HEK293 (cell line): ENCODE measurements at regions not wholly inside any gene's neighbourhood (a gene's known extent, or its start where the extent isn't known, plus 50 kb on each side); places are given as distances from the start of the nearest gene placed in this dataset.

Experiments used
- CTCF ChIP-seq: fragments of 450-650 bp; formaldehyde crosslinking; IDR thresholded peaks from 2 replicates; pipeline ENCODE4 v1.5.1; 2016; ENCODE audit warnings: missing biosample characterization, missing genetic modification characterization
- YY1 ChIP-seq: fragments of 450-650 bp; formaldehyde crosslinking; IDR thresholded peaks from 2 replicates; pipeline ENCODE4 v1.5.1; 2018; ENCODE audit warnings: missing biosample characterization, missing genetic modification characterization
- ZBTB49 ChIP-seq: fragments of 450-650 bp; formaldehyde crosslinking; IDR thresholded peaks from 2 replicates; pipeline ENCODE4 v1.5.1; 2016; ENCODE audit warnings: missing biosample characterization, missing genetic modification characterization, low read depth
- ZNF133 ChIP-seq: fragments of 450-650 bp; formaldehyde crosslinking; IDR thresholded peaks from 2 replicates; pipeline ENCODE4 v1.5.1; 2016; ENCODE audit warnings: missing biosample characterization, missing genetic modification characterization
- ZNF341 ChIP-seq: fragments of 450-650 bp; formaldehyde crosslinking; IDR thresholded peaks from 2 replicates; pipeline ENCODE4; 2016; ENCODE audit warnings: low read depth, missing biosample characterization, missing genetic modification characterization
- ZNF580 ChIP-seq: fragments of 450-650 bp; formaldehyde crosslinking; IDR thresholded peaks from 2 replicates; pipeline ENCODE4 v1.5.1; 2016; ENCODE audit warnings: missing biosample characterization, missing genetic modification characterization

GRCh38 chr6:154890874-154891273, 104.2 kb upstream of the TIAM2 start:
- no peak for TF ChIP-seq ZNF341 (tag by site-specific recombination)
- TF ChIP-seq CTCF (tag by site-specific recombination), result no peak
- no peak for TF ChIP-seq YY1 (tag by site-specific recombination)
- no peak for TF ChIP-seq ZNF133 (tag by site-specific recombination)
- no peak for TF ChIP-seq ZBTB49 (tag by site-specific recombination)
- no peak for TF ChIP-seq ZNF580
